ENCODE measurements at regions not wholly inside any gene's neighbourhood (a gene's known extent, or its start where the extent isn't known, plus 50 kb on each side); places are given as distances from the start of the nearest gene placed in this dataset.

- Histone ChIP-seq H4K20me1 (ENCODE audit: control insufficient read depth, insufficient read depth, insufficient read length) (no peaks in the 10 kb centered on the region), H3K9me3 (ENCODE audit: control insufficient read depth, low read depth, low read length) (no peaks in the 10 kb centered on the region), H2BK5ac (ENCODE audit: insufficient read length, low read length) (no peak overlapping the region), H2BK120ac (ENCODE audit: low read depth, low read length, poor library complexity, severe bottlenecking) (no peak overlapping the region), H3K4me2 (ENCODE audit: insufficient read depth, insufficient read length, low read length) (no peak overlapping the region), H2BK12ac (ENCODE audit: insufficient read length, low read depth, low read length) (no peak overlapping the region), H4K91ac (ENCODE audit: insufficient read length, low read depth, low read length) (no peak overlapping the region), H3K23ac (ENCODE audit: insufficient read length, low read depth, low read length) (no peak overlapping the region), H3K4ac (ENCODE audit: low read depth, low read length) (no peak overlapping the region), H3K79me2 (ENCODE audit: insufficient read depth, low read length) (no peaks in the 10 kb centered on the region), H3K27me3 (ENCODE audit: insufficient read depth, low read length) (no peaks in the 10 kb centered on the region), H3K9ac (ENCODE audit: extremely low read depth, insufficient read length, low read length) (no peak overlapping the region), H3T11ph (ENCODE audit: low read length) (no peak overlapping the region), H3K79me1 (ENCODE audit: insufficient read depth, low read depth, low read length, poor library complexity, severe bottlenecking) (no peaks in the 10 kb centered on the region), H3K18ac (ENCODE audit: insufficient read length, low read depth, low read length) (no peak overlapping the region), H3K56ac (ENCODE audit: insufficient read length, low read depth, low read length) (no peak overlapping the region), H2BK15ac (ENCODE audit: low read depth, low read length) (no peak overlapping the region), H3K27ac (ENCODE audit: insufficient read length, low read depth, low read length) (no peak overlapping the region), H3K4me1 (ENCODE audit: insufficient read depth, low read length) (0 out of 2 replicates have a peak, but pooled peaks cover 3% of the 10 kb centered on the region), H2BK20ac (ENCODE audit: low read depth, low read length, poor library complexity, severe bottlenecking) (no peak overlapping the region), H2AK5ac (ENCODE audit: insufficient read length, low read length) (no peak overlapping the region), H4K5ac (ENCODE audit: insufficient read length, low read depth, low read length) (no peak overlapping the region), H4K8ac (replicated peaks; ENCODE audit: insufficient read length, low read depth, low read length) (no peak overlapping the region), H2AFZ (ENCODE audit: low read length) (no peak overlapping the region), H3K23me2 (ENCODE audit: insufficient read length, low read depth, low read length, poor library complexity, severe bottlenecking) (no peaks in the 10 kb centered on the region), H3K14ac (ENCODE audit: insufficient read depth, low read length) (no peak overlapping the region)
- no peaks in the 10 kb centered on the region for H3K36me3 Mint-ChIP-seq (ENCODE audit: insufficient read depth in 1 of 3, low read depth in 3 of 3)
- no peak overlapping the region for H3K27ac Mint-ChIP-seq
- no peaks in the 10 kb centered on the region for H3K9me3 Mint-ChIP-seq
- H3K4me1 Mint-ChIP-seq = peaks cover under 1 to 10% of the 10 kb centered on the region in 2 experiments; a peak in 3 of 4 replicates
- TF ChIP-seq CTCF (conservative IDR thresholded peaks at IDR 0.05) = no peak
- H3K4me3 Mint-ChIP-seq = no peak overlapping the region
- peaks cover 11% of the 10 kb centered on the region for H3K27me3 Mint-ChIP-seq (ENCODE audit: low read depth)
- no peak for DNase-seq
Observed at GRCh38 chr2:60649721-60650120, 96.3 kb upstream of the BCL11A start.

All from H9 (cell line).